B cell (primary cell): ENCODE measurements at regions not wholly inside any gene's neighbourhood (a gene's known extent, or its start where the extent isn't known, plus 50 kb on each side); places are given as distances from the start of the nearest gene placed in this dataset.

Experiments used
- ATAC-seq: fragments of 200-7000 bp; cut with Tn5 transposase; one replicate; pipeline ENCODE4 v1.10.0; 2021; ENCODE audit warnings: low read depth, mild to moderate bottlenecking, moderate number of reproducible peaks, moderate library complexity
- CTCF ChIA-PET: fragments of 350-600 bp; sonication (Branson Sonifier 250); formaldehyde crosslinking; loops from one replicate; lab custom pipeline; 2021; ENCODE audit warnings: antibody characterized with exemption, inconsistent platforms; lab: Charles Lee
- POLR2A ChIA-PET: fragments of 350-600 bp; sonication (Branson Sonifier 250); formaldehyde crosslinking; loops from one replicate; lab custom pipeline; 2021; ENCODE audit warnings: antibody characterized with exemption; lab: Charles Lee
- DNase-seq: peaks from one replicate; pipeline ENCODE4 v3.0.0; 2013
- H2AFZ ChIP-seq: 2 replicates; pipeline ENCODE4 v1.6.1; 2012; ENCODE audit warnings: mild to moderate bottlenecking, low read depth, low read length; ENCODE audit not compliant: insufficient read depth, poor library complexity, severe bottlenecking
- H3K27ac ChIP-seq, 2 donors: 1 replicate in 1 of 2; 2 replicates in 1 of 2; pipeline ENCODE4 v1.5.1; 2012 to 2013; ENCODE audit warnings: low read length in 2 of 2, mild to moderate bottlenecking in 2 of 2, moderate library complexity in 1 of 2
- H3K27me3 ChIP-seq, 4 experiments: fragments of 200-600 bp in 1 of 4; sonication (generic) in 1 of 4; replicated peaks in 1 of 4; 1 replicate in 2 of 4; 2 replicates in 2 of 4; pipeline versions ENCODE4 v1.6.1 to v1.7.0; 2013 to 2016; ENCODE audit warnings: low read length in 3 of 4, mild to moderate bottlenecking in 2 of 4, mixed read lengths in 1 of 4, moderate library complexity in 1 of 4; ENCODE audit not compliant: insufficient read depth in 4 of 4, control insufficient read depth in 3 of 4; ENCODE audit errors: control extremely low read depth in 1 of 4
- H3K36me3 ChIP-seq, 2 experiments: replicated peaks in 1 of 2; 1 replicate in 1 of 2; 2 replicates in 1 of 2; pipeline versions ENCODE4 v1.6.1 to v1.7.1; 2013; ENCODE audit warnings: low read length in 1 of 2; ENCODE audit not compliant: insufficient read depth in 2 of 2, control insufficient read depth in 1 of 2; ENCODE audit errors: control extremely low read depth in 1 of 2, extremely low read depth in 1 of 2
- H3K4me1 ChIP-seq, 2 donors: fragments of 200-600 bp in 1 of 2; sonication (generic) in 1 of 2; 1 replicate in 1 of 2; 2 replicates in 1 of 2; pipeline versions ENCODE4 v1.5.1 to v1.6.1; 2013 to 2017; ENCODE audit warnings: low read length in 2 of 2; ENCODE audit not compliant: control insufficient read depth in 2 of 2, insufficient read depth in 2 of 2
- H3K4me2 ChIP-seq: replicated peaks from 2 replicates; pipeline ENCODE3; 2012; ENCODE audit warnings: mild to moderate bottlenecking, low read depth, low read length; ENCODE audit not compliant: poor library complexity, severe bottlenecking
- H3K4me3 ChIP-seq, 5 experiments: fragments of 200-600 bp in 1 of 5; sonication (generic) in 1 of 5; 1 replicate in 3 of 5; 2 replicates in 2 of 5; pipeline versions ENCODE4 v1.5.1 to v1.7.0; 2011 to 2016; ENCODE audit warnings: low read length in 4 of 5, mild to moderate bottlenecking in 4 of 5, low read depth in 2 of 5, control low read depth in 1 of 5, moderate library complexity in 1 of 5; ENCODE audit not compliant: insufficient read depth in 1 of 5; ENCODE audit errors: control extremely low read depth in 1 of 5, extremely low read depth in 1 of 5
- H3K79me2 ChIP-seq: fragments of 200-600 bp; sonication (generic); one replicate; pipeline ENCODE4 v1.6.0; 2016; ENCODE audit warnings: low read length; ENCODE audit not compliant: control insufficient read depth, insufficient read depth
- H3K9ac ChIP-seq: fragments of 200-600 bp; sonication (generic); 2 replicates; pipeline ENCODE4 v1.6.1; 2017; ENCODE audit warnings: mild to moderate bottlenecking, low read length, moderate library complexity
- H3K9me3 ChIP-seq, 3 donors: one replicate each; pipeline versions ENCODE4 v1.6.1 to v1.7.1; 2013; ENCODE audit warnings: low read length in 2 of 3; ENCODE audit not compliant: control insufficient read depth in 2 of 3, insufficient read depth in 1 of 3; ENCODE audit errors: control extremely low read depth in 1 of 3
- H4K20me1 ChIP-seq: 2 replicates; pipeline ENCODE4 v1.6.0; 2012; ENCODE audit warnings: mild to moderate bottlenecking, low read length; ENCODE audit not compliant: insufficient read depth, control insufficient read depth, poor library complexity, severe bottlenecking
- H3K27ac Mint-ChIP-seq: one replicate; pipeline ENCODE4 v1.8.0; 2021; ENCODE audit warnings: mixed read lengths
- H3K27me3 Mint-ChIP-seq: one replicate; pipeline ENCODE4 v1.8.0; 2021; ENCODE audit warnings: mixed read lengths
- H3K4me1 Mint-ChIP-seq: one replicate; pipeline ENCODE4 v1.8.0; 2021; ENCODE audit warnings: mixed read lengths
- H3K4me3 Mint-ChIP-seq: one replicate; pipeline ENCODE4 v1.8.0; 2021; ENCODE audit warnings: mixed read lengths
- H3K9me3 Mint-ChIP-seq: one replicate; pipeline ENCODE4 v1.8.0; 2022; ENCODE audit warnings: mixed read lengths; ENCODE audit not compliant: insufficient read depth
- EZH2 ChIP-seq: IDR thresholded peaks from 2 replicates; pipeline ENCODE4 v1.6.1; 2012; ENCODE audit warnings: borderline replicate concordance, low read depth, mild to moderate bottlenecking, moderate library complexity, low read length; ENCODE audit not compliant: insufficient read depth, poor library complexity, severe bottlenecking
- WGBS: methylation state at CpG from one replicate; pipeline ENCODE4 v1.1.5; 2013; ENCODE audit warnings: missing lambda C conversion rate; ENCODE audit not compliant: insufficient coverage; 5-methylcytosine and 5-hydroxymethylcytosine counted together
- intact Hi-C: fragments of 100-400 bp; cut with micrococcal nuclease; formaldehyde crosslinking; loops from one replicate; pipeline ENCODE4 v1.10.0; 2022
- TF ChIP-seq, protein P1 (sequence below): fragments of 200-600 bp; IDR thresholded peaks from one replicate; pipeline ENCODE4 v1.8.0; 2022; ENCODE audit warnings: antibody characterized with exemption, mild to moderate bottlenecking

DNA sequence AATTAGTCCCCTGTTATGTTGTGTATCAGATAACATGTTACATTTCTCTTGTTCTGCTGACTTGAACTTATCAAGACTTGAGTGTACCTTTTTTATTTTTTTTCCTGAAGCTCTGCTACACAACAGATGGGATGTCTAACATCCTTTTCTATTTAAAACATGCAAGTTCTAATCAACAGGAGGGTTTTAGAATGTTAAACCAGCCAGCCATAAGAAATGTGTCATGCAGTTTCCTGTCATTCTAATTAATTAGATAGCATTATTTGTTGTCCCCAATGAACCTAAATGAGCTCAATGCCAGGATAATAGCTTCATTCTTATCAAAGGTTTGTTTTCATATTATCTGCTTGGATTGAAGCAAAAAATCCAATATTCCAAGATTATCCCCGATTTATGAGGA, 958.2 kb downstream of the PCDH7 start:
- no peaks in the 10 kb centered on the region for H3K36me3 ChIP-seq
- TF ChIP-seq, protein P1, sequence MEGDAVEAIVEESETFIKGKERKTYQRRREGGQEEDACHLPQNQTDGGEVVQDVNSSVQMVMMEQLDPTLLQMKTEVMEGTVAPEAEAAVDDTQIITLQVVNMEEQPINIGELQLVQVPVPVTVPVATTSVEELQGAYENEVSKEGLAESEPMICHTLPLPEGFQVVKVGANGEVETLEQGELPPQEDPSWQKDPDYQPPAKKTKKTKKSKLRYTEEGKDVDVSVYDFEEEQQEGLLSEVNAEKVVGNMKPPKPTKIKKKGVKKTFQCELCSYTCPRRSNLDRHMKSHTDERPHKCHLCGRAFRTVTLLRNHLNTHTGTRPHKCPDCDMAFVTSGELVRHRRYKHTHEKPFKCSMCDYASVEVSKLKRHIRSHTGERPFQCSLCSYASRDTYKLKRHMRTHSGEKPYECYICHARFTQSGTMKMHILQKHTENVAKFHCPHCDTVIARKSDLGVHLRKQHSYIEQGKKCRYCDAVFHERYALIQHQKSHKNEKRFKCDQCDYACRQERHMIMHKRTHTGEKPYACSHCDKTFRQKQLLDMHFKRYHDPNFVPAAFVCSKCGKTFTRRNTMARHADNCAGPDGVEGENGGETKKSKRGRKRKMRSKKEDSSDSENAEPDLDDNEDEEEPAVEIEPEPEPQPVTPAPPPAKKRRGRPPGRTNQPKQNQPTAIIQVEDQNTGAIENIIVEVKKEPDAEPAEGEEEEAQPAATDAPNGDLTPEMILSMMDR, result no peak
- no peak for TF ChIP-seq EZH2
- no peaks in the 10 kb centered on the region for H3K27me3 ChIP-seq
- H3K27ac ChIP-seq, result no peak overlapping the region
- H3K4me2 ChIP-seq, result no peak overlapping the region
- CTCF ChIA-PET, result no interaction called here
- no peaks in the 10 kb centered on the region for H4K20me1 ChIP-seq
- no peaks in the 10 kb centered on the region for H3K27me3 Mint-ChIP-seq
- DNase-seq (no peak), ATAC-seq (no peak)
- POLR2A ChIA-PET, result no interaction called here
- no peaks in the 10 kb centered on the region for H3K4me1 Mint-ChIP-seq
- H2AFZ ChIP-seq, result no peak overlapping the region
- no peaks in the 10 kb centered on the region for H3K79me2 ChIP-seq
- H3K4me3 Mint-ChIP-seq, result no peak overlapping the region
- H3K9me3 Mint-ChIP-seq, result no peaks in the 10 kb centered on the region
- H3K27ac Mint-ChIP-seq, result no peak overlapping the region
- no peak overlapping the region for H3K4me3 ChIP-seq
- H3K9ac ChIP-seq, result no peak overlapping the region
- H3K4me1 ChIP-seq, result no peaks in the 10 kb centered on the region
- peaks cover 0 to 3% (median 0%) of the 10 kb centered on the region in 3 donors for H3K9me3 ChIP-seq
- WGBS, result no CpG with 5 or more reads among the region's 1 CpG
- intact Hi-C loops, result no loop called here

DNA sequence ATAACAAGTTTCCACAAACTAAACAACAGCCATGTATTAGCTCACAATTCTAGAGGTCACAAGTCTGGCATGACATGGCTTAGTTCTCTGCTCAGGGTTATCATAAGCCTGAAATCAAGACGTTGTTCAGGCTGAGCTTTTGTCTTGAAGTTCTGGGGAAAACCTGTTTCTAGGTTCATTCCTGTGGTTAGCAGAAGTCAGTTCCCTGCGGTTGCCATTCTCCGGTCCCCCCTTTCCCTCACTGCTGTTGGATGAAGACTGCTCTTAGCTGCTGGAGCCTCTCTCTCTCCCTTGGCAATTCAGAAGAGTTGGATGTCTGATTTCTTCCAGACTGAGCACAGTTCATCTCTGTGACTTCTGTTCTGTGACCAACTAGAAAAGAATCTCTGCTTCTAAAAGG, 962.6 kb downstream of the PCDH7 start:
- no peak overlapping the region for H3K4me3 Mint-ChIP-seq
- WGBS, result 89% methylated on average over 1 of the region's 3 CpGs
- Histone ChIP-seq H3K27ac (no peak overlapping the region), H3K4me3 (no peak overlapping the region), H2AFZ (no peak overlapping the region), H3K36me3 (no peaks in the 10 kb centered on the region), H3K4me2 (no peak overlapping the region), H3K4me1 (no peaks in the 10 kb centered on the region), H3K27me3 (no peaks in the 10 kb centered on the region), H3K9ac (no peak overlapping the region), H4K20me1 (no peaks in the 10 kb centered on the region), H3K9me3 (peaks cover 0 to 3% (median 0%) of the 10 kb centered on the region in 3 donors), H3K79me2 (no peaks in the 10 kb centered on the region)
- no peaks in the 10 kb centered on the region for H3K9me3 Mint-ChIP-seq
- DNase-seq (no peak), ATAC-seq (no peak)
- ChIA-PET POLR2A (no interaction called here), CTCF (no interaction called here)
- H3K4me1 Mint-ChIP-seq, result no peaks in the 10 kb centered on the region
- H3K27me3 Mint-ChIP-seq, result no peaks in the 10 kb centered on the region
- no peak overlapping the region for H3K27ac Mint-ChIP-seq
- intact Hi-C loops, result no loop called here
- TF ChIP-seq, protein P1, result no peak
- no peak for TF ChIP-seq EZH2
